Osteocyte (in vitro differentiated cells): ENCODE measurements at regions not wholly inside any gene's neighbourhood (a gene's known extent, or its start where the extent isn't known, plus 50 kb on each side); places are given as distances from the start of the nearest gene placed in this dataset.

ENCODE experiments used
- DNase-seq: peaks from one replicate; pipeline ENCODE4 v3.0.0; 2021; ENCODE audit warnings: mixed read lengths; ENCODE audit not compliant: unreplicated experiment; ENCODE audit errors: extremely low spot score
- H3K27ac Mint-ChIP-seq: one replicate; pipeline ENCODE4 v1.8.0; 2021; ENCODE audit warnings: mild to moderate bottlenecking, mixed read lengths; ENCODE audit not compliant: unreplicated experiment
- H3K27me3 Mint-ChIP-seq: one replicate; pipeline ENCODE4 v1.8.0; 2021; ENCODE audit warnings: mixed read lengths; ENCODE audit not compliant: unreplicated experiment
- H3K36me3 Mint-ChIP-seq: one replicate; pipeline ENCODE4 v1.8.0; 2021; ENCODE audit warnings: mixed read lengths; ENCODE audit not compliant: unreplicated experiment
- H3K4me1 Mint-ChIP-seq: one replicate; pipeline ENCODE4 v1.8.0; 2021; ENCODE audit warnings: mixed read lengths; ENCODE audit not compliant: unreplicated experiment
- H3K4me3 Mint-ChIP-seq: one replicate; pipeline ENCODE4 v1.8.0; 2021; ENCODE audit warnings: mild to moderate bottlenecking, moderate library complexity, mixed read lengths; ENCODE audit not compliant: unreplicated experiment
- H3K9me3 Mint-ChIP-seq: one replicate; pipeline ENCODE4 v1.8.0; 2021; ENCODE audit warnings: mixed read lengths; ENCODE audit not compliant: unreplicated experiment
- TF ChIP-seq, protein P1 (sequence below): fragments of 200-600 bp; sonication (generic); IDR thresholded peaks from 2 replicates; pipeline ENCODE4 v1.5.0; 2021; ENCODE audit warnings: antibody characterized with exemption, mild to moderate bottlenecking, moderate library complexity

DNA sequence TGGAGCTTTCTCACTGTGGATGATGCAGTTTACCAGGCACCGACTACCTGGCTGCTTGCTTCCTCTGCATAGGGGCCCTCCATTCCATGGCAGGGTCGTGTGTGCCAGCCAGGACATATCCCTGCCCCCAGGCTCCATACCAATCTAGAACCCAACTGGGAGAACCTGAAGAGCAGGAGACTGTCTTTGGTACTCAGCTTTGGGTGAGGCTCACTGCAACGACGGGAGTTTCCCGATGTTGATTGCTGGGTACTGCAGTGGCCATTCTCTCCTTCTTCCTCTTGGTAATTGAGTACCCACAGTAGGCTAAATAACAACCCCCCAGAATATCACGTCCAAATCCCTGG lies 133.3 kb upstream of the SERTAD2 start:
- H3K4me1 Mint-ChIP-seq, result no peaks in the 10 kb centered on the region
- H3K9me3 Mint-ChIP-seq, result no peaks in the 10 kb centered on the region
- TF ChIP-seq, protein P1, sequence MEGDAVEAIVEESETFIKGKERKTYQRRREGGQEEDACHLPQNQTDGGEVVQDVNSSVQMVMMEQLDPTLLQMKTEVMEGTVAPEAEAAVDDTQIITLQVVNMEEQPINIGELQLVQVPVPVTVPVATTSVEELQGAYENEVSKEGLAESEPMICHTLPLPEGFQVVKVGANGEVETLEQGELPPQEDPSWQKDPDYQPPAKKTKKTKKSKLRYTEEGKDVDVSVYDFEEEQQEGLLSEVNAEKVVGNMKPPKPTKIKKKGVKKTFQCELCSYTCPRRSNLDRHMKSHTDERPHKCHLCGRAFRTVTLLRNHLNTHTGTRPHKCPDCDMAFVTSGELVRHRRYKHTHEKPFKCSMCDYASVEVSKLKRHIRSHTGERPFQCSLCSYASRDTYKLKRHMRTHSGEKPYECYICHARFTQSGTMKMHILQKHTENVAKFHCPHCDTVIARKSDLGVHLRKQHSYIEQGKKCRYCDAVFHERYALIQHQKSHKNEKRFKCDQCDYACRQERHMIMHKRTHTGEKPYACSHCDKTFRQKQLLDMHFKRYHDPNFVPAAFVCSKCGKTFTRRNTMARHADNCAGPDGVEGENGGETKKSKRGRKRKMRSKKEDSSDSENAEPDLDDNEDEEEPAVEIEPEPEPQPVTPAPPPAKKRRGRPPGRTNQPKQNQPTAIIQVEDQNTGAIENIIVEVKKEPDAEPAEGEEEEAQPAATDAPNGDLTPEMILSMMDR, result no peak
- no peaks in the 10 kb centered on the region for H3K36me3 Mint-ChIP-seq
- no peak overlapping the region for H3K4me3 Mint-ChIP-seq
- H3K27ac Mint-ChIP-seq, result no peak overlapping the region
- H3K27me3 Mint-ChIP-seq, result no peaks in the 10 kb centered on the region
- DNase-seq, result no peak

DNA sequence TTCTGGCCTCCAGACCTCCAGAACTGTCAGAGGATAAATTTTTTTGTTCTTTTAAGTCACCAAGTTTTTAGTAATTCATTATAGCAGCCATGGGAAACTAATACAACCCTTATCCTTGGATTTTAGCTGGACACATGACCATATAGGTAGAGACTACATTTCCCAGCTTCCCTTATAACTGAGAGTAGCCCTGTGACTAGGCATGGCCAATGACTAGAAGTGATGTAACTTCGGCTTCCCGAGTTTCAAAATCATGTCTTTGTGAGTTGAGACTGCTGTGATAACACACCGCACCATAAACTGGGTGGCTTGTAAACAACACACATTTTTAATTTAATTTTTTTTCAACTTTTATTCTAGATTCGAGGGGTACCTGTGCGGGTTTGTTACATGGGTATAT lies 134.0 kb upstream of the SERTAD2 start:
- H3K4me1 Mint-ChIP-seq, result peaks cover under 1% of the 10 kb centered on the region
- H3K36me3 Mint-ChIP-seq, result no peaks in the 10 kb centered on the region
- DNase-seq, result no peak
- no peak overlapping the region for H3K27ac Mint-ChIP-seq
- TF ChIP-seq, protein P1, result no peak
- peaks cover under 1% of the 10 kb centered on the region for H3K9me3 Mint-ChIP-seq
- H3K4me3 Mint-ChIP-seq, result no peak overlapping the region
- no peaks in the 10 kb centered on the region for H3K27me3 Mint-ChIP-seq

DNA sequence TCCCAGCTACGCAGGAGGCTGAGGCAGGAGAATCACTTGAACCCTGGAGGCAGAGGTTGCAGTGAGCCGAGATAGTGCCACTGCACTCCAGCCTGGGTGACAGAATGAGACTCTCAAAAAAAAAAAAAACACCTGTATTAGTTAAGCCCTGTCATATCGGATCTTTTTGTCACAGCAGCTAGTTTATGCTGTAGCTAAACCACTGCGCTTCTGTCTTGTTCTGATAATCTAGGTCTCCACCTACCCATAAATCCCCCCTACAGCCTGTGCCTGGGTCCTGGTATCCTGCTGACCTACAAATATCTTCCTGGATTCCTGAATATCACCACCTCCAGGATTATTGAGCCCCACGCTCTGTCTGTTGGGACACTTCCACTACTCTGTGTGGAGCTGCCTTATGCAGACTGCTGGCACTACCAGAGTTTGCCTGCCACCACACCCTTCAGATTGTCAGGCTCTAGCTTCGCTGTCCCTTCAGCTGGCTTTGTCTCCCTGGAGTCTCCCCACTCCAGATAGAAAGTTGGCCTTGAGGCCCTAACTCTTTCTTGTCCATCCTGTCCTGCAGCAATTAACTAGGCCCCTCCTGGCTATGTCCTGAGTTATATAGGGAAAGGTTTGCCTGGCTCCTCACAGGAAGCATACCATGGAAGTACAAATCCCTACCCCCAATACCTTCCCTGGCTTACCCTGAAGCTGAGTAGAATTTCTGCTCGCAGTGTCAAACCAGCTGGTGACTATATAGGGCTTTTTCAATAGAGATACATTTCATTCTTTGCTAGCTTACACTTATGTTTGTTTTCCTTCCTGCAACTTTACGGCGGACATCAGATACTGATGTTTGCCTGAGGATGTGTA lies 136.0 kb upstream of the SERTAD2 start:
- H3K27me3 Mint-ChIP-seq, result no peaks in the 10 kb centered on the region
- TF ChIP-seq, protein P1, result no peak
- no peak overlapping the region for H3K27ac Mint-ChIP-seq
- H3K4me3 Mint-ChIP-seq, result no peak overlapping the region
- H3K36me3 Mint-ChIP-seq, result no peaks in the 10 kb centered on the region
- DNase-seq, result no peak
- H3K9me3 Mint-ChIP-seq, result peaks cover 5% of the 10 kb centered on the region
- H3K4me1 Mint-ChIP-seq, result peaks cover 12% of the 10 kb centered on the region

DNA sequence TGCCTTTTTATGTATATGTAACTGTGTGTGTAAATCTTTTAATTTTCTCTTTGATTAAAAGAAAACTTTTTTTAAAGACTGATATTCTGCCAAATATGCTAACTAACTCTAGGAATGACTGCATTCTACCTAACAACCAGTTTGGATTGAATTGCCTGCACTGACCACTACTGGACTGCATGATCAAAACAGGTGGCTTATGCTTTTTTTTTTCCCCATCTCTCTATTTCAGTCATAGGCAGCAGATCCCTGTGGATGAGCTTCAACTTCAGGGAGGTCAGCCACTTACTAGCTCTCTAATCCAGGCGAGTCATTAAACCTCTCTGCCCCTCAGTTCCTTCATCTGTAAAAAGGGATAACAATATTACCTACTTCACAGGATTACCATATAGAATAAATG lies 138.6 kb upstream of the SERTAD2 start:
- no peaks in the 10 kb centered on the region for H3K27me3 Mint-ChIP-seq
- peaks cover 12% of the 10 kb centered on the region for H3K4me1 Mint-ChIP-seq
- no peaks in the 10 kb centered on the region for H3K36me3 Mint-ChIP-seq
- H3K27ac Mint-ChIP-seq, result no peak overlapping the region
- H3K4me3 Mint-ChIP-seq, result no peak overlapping the region
- DNase-seq, result no peak
- TF ChIP-seq, protein P1, result no peak
- peaks cover 5% of the 10 kb centered on the region for H3K9me3 Mint-ChIP-seq

DNA sequence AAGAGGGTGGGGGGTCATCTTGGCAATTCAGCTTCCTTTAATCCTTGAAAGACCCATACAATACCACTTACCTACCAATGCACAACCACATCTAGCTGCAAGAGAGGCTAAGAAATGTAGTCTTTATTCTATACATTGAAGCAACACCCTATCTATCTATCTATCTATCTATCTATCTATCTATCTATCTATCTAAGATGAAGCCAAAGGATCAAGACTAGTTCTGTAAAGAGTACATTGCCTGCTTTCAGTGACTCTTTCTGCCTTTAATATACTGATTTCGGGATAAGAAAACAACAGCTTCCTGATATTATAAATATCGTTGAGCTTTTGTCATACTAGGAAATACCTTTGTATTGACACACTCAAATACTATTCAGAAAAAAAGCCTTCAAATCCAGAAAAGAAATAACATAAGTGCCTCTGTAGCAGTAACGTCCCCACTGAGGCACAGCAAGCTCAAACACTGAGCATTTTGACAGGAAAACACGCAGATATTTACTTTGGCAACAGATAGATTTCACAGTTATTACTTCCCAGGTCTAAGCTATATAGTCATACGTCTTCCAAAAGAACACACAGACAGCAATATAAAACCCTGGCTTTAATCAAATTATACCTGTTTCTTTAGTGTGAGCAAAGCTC lies 139.4 kb upstream of the SERTAD2 start:
- Mint-ChIP-seq H3K27me3 (no peaks in the 10 kb centered on the region), H3K27ac (no peak overlapping the region), H3K9me3 (peaks cover 5% of the 10 kb centered on the region), H3K4me1 (peaks cover 20% of the 10 kb centered on the region), H3K4me3 (no peak overlapping the region), H3K36me3 (no peaks in the 10 kb centered on the region)
- DNase-seq, result no peak
- TF ChIP-seq, protein P1, result no peak
